NCI-H226 (cell line): ENCODE measurements at regions not wholly inside any gene's neighbourhood (a gene's known extent, or its start where the extent isn't known, plus 50 kb on each side); places are given as distances from the start of the nearest gene placed in this dataset.

Experiments
- DNase-seq: peaks from one replicate; pipeline ENCODE4 v3.0.0-alpha.2; 2015

GRCh38 chr10:123562811-123563580 is 103.2 kb upstream of the GPR26 start:
- no peak for DNase-seq

DNA sequence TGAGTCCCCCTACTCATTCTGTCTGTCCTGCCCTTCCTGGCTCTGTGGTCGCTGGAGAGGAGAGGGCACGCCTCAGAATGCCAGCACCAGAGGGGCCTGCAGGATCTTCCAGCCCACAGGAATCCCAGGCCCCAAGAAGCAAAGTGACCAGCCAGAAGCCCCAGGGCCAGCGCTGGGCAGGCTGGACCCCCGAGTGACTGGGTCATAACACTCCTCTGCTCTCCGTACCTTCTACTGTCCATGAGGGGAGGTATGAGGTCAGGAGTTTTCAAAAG is 102.6 kb upstream of the GPR26 start:
- no peak for DNase-seq

DNA sequence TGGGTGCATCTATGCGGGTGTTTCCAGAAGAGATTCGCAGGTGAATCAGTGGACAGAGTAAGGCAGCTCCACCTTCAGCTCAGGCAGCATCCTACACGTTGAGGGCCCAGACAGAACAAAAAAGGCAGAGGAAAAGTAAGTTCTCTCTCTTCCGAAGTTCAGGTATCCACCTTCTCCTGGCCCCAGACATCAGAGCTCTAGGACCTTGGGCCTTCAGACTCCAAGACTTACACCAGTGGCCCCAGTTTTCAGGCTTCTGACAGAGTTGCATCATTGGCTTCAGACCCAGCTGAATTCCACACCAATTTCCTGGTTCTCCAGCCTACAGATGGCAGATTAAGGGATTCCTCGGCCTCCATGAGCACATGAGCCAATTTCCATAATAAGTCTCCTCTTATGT is 102.2 kb upstream of the GPR26 start:
- no peak for DNase-seq

- DNase-seq: no peak
Observed at GRCh38 chr10:123564631-123565030, 101.5 kb upstream of the GPR26 start.

DNA sequence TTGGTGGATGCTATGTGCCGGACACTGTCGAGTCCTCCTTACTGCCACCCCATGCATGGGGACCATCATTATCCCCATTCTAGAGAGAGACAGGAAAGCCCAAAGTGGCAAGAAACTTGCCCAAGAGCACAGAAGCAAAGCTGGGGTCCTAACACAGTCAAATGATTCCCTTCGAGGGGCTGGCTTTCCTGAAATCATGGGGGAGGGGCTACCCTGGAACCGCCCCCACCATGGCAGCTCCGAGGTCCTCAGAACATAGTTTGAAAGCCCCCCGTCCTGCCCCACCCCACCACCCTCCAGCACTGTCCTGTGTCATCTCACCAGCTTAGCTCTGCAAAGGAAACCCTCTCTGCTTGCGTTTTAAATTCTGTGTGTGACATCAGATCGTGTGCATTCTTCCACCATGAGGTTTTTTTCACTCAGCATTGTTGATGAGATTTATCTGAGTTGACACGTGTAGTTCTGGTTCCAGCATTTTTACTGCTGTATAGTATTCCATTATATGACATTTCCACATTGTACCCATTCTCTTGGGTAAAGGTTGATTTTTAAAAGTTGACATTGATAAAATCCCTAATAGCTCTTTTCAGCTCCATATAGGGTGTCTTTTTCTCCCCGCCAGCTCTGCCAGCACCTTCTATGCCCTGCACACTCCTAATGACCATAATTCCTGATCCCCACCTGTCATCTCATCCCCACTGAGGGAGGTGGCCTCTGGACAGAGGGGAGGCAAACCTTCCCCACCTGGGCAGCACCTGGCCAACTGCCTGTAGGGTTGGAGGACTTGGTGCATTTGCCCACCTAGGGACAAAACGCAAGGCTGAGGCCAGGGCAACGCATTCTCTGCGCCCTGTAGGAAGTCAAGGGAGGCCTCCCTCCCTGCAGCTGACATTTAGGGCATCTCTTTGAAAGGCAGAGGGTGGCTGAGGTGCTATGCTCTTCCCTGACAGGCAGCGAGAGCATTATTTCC is 100.2 kb upstream of the GPR26 start:
- no peak for DNase-seq

- no peak for DNase-seq
Observed at GRCh38 chr10:123567984-123568739, 98.0 kb upstream of the GPR26 start.

DNA sequence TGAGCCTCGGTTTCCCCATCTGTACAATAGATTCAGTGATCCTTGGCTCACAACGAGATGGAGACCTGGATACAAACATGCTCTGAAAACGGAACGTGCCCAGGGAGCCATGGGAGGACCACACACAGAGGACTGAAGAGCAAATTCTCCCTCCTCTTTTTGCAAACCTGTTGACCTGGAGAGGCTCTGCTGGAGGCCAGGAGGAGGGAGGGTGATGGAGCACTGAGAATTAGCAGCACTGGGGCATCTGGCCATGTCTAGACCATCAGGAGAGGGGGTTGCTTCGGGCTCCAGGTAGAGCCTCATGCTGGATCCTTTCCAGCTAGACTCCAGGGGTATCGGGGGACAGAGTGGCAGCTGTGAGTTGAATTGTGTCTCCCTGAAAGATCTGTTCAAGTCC is 97.4 kb upstream of the GPR26 start:
- DNase-seq: no peak

DNA sequence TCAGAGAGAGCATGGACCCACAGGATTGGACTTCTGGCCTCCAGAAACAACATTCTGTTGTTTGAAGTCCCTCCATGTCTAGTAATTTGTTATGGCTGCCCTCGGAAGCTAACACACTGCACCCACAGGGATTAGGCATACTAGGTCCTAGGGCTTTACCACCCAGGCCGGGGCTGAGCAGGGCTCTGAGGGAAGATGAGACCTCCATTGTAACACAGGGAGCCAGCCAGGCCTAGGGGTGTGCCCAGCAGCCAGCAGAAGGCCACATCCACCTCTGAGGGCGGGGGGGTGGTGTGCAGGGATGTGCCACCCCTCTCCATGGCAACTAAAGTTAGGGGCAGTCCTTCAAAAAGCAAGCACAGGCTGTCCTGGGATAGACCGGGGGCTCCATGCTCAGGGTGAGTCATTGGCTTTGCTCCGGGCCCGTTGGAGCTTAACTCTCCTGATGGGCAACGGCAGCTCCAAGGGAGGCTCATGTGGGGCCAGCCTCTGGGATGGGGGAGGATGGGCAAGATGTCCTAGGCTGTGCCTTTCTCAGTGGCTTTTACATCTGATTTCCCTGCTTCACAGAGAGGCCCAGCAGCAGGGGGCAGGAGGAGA is 96.6 kb upstream of the GPR26 start:
- no peak for DNase-seq

DNA sequence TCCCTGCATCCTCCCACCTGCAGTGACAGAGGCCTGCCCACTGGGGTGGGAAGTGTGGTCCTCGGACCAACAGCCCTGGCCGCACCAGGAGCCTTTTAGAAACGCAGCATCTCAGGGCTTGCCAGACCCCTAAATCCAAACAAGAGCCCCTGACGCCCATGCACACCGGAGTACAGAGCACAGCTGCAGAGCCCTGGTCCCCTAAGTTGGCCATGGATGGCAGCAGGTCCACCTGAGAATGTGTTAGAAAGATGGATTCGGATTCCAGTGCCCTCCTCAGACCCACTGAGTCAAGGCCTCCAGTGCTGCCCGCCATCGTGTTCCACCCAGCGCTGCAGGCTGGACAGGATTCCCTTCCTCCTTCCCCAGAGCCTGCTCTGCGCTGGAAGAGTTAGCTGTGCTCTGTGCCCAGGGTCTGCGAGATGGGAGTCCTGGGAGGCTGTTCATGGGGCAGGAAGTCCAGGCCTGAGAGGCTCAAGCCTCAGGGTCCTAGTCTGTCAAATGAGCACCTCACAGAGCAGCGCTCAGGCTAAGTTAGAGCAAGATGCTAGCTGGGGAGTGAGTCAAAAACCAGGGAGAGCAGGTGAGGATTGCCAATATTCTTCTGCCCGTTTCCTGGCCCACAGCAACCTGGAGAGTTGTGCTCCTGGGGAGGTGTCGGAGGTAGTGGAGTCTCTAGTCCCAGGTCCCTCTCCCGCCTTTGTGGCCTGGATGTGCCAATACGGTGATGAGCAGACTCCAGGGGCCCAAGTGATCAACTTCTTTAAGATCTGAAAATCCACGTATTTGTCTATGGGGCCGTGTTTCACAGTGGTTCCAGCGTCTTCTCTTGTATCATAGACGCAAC is 95.9 kb upstream of the GPR26 start:
- no peak for DNase-seq

DNA sequence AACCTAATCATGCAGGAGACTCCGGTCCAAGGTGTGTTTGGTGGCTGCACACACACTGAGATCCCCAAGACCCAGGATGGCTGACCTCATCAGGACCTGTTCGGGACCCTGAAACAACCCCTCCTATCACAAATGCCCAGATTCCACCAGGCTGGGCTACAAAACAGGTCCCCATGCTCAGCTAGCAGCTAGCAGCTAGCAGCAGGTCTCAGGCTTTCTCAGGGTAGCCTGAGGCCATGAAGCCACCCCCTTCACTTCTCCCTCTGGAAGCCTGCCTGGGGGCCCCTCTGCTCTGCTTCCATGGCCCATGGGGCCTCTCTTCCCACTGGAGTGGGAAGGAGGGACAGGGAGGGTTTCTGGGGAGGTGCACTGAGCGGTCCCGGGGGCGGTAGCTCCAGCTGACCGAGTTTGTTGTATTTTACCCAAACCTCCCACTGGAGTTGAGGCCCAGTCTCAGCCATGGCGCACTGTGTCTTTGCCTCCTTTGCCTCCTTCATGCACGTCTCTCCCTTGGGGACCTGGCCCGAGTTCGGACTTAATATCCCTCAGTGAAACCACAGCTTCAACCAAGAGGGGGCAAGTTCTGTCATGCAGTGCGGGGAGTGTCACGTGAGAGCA is 95.1 kb upstream of the GPR26 start:
- DNase-seq: no peak

- DNase-seq: no peak
Observed at GRCh38 chr10:123571978-123572377, 94.2 kb upstream of the GPR26 start.

- DNase-seq: peak; percentile 28
Observed at GRCh38 chr10:123573236-123574108, 92.7 kb upstream of the GPR26 start.

GRCh38 chr10:123574109-123574698 is 92.0 kb upstream of the GPR26 start:
- no peak for DNase-seq

GRCh38 chr10:123575105-123575504 is 91.0 kb upstream of the GPR26 start:
- no peak for DNase-seq

DNA sequence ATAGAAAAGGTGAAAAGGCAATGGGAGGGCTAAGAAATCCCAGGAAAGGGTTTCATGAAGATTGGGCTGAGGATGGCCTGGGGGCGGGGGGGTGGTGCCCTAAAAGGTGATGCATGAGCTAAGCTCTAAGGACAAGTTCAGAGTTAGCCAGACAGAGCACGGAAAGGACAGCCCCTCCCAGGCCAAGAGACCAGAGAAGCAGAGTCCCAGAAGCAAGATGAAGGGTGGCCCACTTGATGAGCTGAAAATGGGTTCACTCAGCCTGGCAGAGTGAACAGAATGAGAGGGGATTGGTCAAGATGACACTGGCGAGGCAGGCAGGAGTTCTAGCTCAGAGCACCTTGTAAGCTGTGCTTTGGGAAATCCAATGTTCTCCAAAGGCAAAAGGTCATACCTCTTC is 89.4 kb upstream of the GPR26 start:
- DNase-seq: no peak

- no peak for DNase-seq
Observed at GRCh38 chr10:123577921-123578461, 88.2 kb upstream of the GPR26 start.

GRCh38 chr10:123578721-123579120 is 87.4 kb upstream of the GPR26 start:
- DNase-seq: no peak

GRCh38 chr10:123579675-123580074 is 86.5 kb upstream of the GPR26 start:
- no peak for DNase-seq

DNA sequence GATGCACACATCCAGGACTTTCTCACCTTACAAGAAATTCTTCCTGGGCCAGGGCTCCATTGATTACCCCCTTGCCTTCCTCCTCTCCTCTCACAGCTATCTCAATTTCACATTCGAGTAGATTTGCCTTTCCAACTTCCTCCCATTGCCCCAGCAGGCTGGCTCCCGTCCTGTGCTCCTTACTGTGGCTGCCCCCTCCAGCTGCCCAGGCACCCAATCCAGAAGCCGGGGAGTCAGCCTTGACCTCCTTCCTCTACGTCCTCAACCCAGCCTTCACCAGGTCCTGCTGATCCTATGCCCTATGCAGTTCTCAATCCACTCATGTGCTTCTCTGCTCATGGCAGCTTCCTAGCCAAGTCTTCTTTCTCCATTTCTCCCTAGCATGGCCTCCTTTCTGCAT is 85.7 kb upstream of the GPR26 start:
- DNase-seq: no peak

DNA sequence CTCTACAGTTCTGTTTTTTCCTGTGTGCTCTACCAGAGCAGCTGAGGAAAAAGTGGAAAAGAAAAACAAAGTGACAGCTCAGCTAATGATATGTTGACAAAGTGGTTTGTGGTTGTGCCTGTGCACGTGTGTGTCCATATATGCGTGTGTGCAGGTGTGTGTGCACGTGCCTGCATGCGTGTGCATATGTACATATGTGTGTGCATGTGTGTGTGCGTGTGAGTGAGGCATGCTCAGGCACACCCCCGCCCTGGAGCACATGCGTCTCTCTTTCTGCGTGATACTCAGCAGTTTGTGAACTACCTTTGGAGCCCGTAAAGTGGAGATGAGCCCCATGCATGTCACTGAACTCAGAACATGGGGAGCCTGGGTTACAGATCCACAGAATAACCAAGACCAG is 84.5 kb upstream of the GPR26 start:
- DNase-seq: no peak
